IMR-90 (cell line): ENCODE measurements at regions not wholly inside any gene's neighbourhood (a gene's known extent, or its start where the extent isn't known, plus 50 kb on each side); places are given as distances from the start of the nearest gene placed in this dataset.

Experiments used
- ATAC-seq: fragments of 200-7000 bp; cut with Tn5 transposase; 2 replicates; pipeline ENCODE4 v1.9.1; 2020; ENCODE audit warnings: low read depth, mild to moderate bottlenecking, moderate library complexity
- BruUV-seq: library from RNA; stranded (reverse); fragments of 400-500 nt; replicated peaks from 2 replicates; lab custom pipeline; 2021; lab: Mats Ljungman, UMichigan
- CTCF ChIA-PET: fragments of 300-600 bp; formaldehyde crosslinking; extraction: SDS; loops from one replicate; lab custom pipeline; 2021; ENCODE audit warnings: antibody characterized with exemption; lab: Yijun Ruan, JAX
- POLR2A ChIA-PET: fragments of 300-600 bp; sonication (Branson Sonifier 250); formaldehyde crosslinking; loops from one replicate; lab custom pipeline; 2022; ENCODE audit warnings: antibody characterized with exemption; ENCODE audit not compliant: unreplicated experiment; lab: Charles Lee
- DNase-seq: peaks from one replicate; pipeline ENCODE4 v3.0.0; 2013
- H2AFZ ChIP-seq: replicated peaks from 2 replicates; pipeline ENCODE3; 2013; ENCODE audit warnings: low read length, mild to moderate bottlenecking; ENCODE audit not compliant: poor library complexity
- H2AK5ac ChIP-seq: 2 replicates; pipeline ENCODE4 v1.6.1; 2013; ENCODE audit warnings: low read depth, low read length, inconsistent platforms
- H2AK9ac ChIP-seq: replicated peaks from 2 replicates; pipeline ENCODE3; 2013; ENCODE audit warnings: mild to moderate bottlenecking, low read depth, low read length, moderate library complexity; ENCODE audit not compliant: poor library complexity
- H2BK120ac ChIP-seq: 2 replicates; pipeline ENCODE4 v1.6.1; 2013; ENCODE audit warnings: low read depth, low read length, inconsistent platforms
- H2BK15ac ChIP-seq: 3 replicates; pipeline ENCODE4 v1.6.1; 2013; ENCODE audit warnings: low read depth, low read length, inconsistent platforms
- H2BK20ac ChIP-seq: 2 replicates; pipeline ENCODE4 v1.6.1; 2013; ENCODE audit warnings: low read depth, mild to moderate bottlenecking, inconsistent platforms, low read length, moderate library complexity
- H2BK5ac ChIP-seq: 2 replicates; pipeline ENCODE4 v1.6.1; 2013; ENCODE audit warnings: mild to moderate bottlenecking, low read depth, low read length, inconsistent platforms; ENCODE audit not compliant: poor library complexity, severe bottlenecking
- H3K14ac ChIP-seq: replicated peaks from 2 replicates; pipeline ENCODE4 v1.6.1; 2013; ENCODE audit warnings: low read depth, low read length, inconsistent platforms
- H3K18ac ChIP-seq: 2 replicates; pipeline ENCODE4 v1.6.1; 2013; ENCODE audit warnings: low read depth, low read length, control low read depth
- H3K23ac ChIP-seq: 2 replicates; pipeline ENCODE4 v1.6.1; 2013; ENCODE audit warnings: low read depth, low read length, inconsistent platforms
- H3K27ac ChIP-seq: 2 replicates; pipeline ENCODE4 v1.5.1; 2013; ENCODE audit warnings: mild to moderate bottlenecking, control low read depth, low read length; ENCODE audit not compliant: insufficient read depth
- H3K27me3 ChIP-seq: 2 replicates; pipeline ENCODE4 v1.6.1; 2013; ENCODE audit warnings: low read length; ENCODE audit not compliant: control insufficient read depth, insufficient read depth
- H3K36me3 ChIP-seq: 2 replicates; pipeline ENCODE4 v1.6.1; 2013; ENCODE audit warnings: low read length, mixed read lengths; ENCODE audit not compliant: control insufficient read depth, insufficient read depth
- H3K4ac ChIP-seq: 2 replicates; pipeline ENCODE4 v1.6.1; 2013; ENCODE audit warnings: low read depth, low read length, inconsistent platforms
- H3K4me1 ChIP-seq: 2 replicates; pipeline ENCODE4 v1.6.1; 2013; ENCODE audit warnings: low read length, mixed read lengths; ENCODE audit not compliant: control insufficient read depth, insufficient read depth
- H3K4me2 ChIP-seq: 2 replicates; pipeline ENCODE4 v1.6.1; 2013; ENCODE audit warnings: low read depth, mild to moderate bottlenecking, control low read depth, low read length, moderate library complexity
- H3K4me3 ChIP-seq: 2 replicates; pipeline ENCODE4 v1.5.1; 2013; ENCODE audit warnings: low read depth, mild to moderate bottlenecking, control low read depth, low read length, moderate library complexity; ENCODE audit not compliant: insufficient read depth
- H3K56ac ChIP-seq: 2 replicates; pipeline ENCODE4 v1.6.1; 2013; ENCODE audit warnings: low read length, inconsistent platforms; ENCODE audit not compliant: insufficient read depth; ENCODE audit errors: extremely low read depth
- H3K79me1 ChIP-seq, 2 experiments: 2 replicates each; pipeline ENCODE4 v1.6.1; 2013; ENCODE audit warnings: low read length in 2 of 2, inconsistent platforms in 1 of 2, low read depth in 1 of 2
- H3K9ac ChIP-seq: 2 replicates; pipeline ENCODE4 v1.6.1; 2013; ENCODE audit warnings: low read depth, low read length, control low read depth
- H3K9me1 ChIP-seq: 2 replicates; pipeline ENCODE4 v1.6.1; 2013; ENCODE audit warnings: low read length, inconsistent platforms; ENCODE audit not compliant: insufficient read depth
- H3K9me3 ChIP-seq: 2 replicates; pipeline ENCODE4 v1.6.1; 2013; ENCODE audit warnings: low read length; ENCODE audit not compliant: control insufficient read depth, insufficient read depth
- H4K20me1 ChIP-seq: 2 replicates; pipeline ENCODE4 v1.6.1; 2013; ENCODE audit warnings: low read length, inconsistent platforms; ENCODE audit not compliant: insufficient read depth
- H4K5ac ChIP-seq: 2 replicates; pipeline ENCODE4 v1.6.1; 2013; ENCODE audit warnings: mild to moderate bottlenecking, low read depth, low read length, control low read depth
- H4K8ac ChIP-seq, 2 experiments: 2 replicates each; pipeline ENCODE4 v1.6.1; 2013; ENCODE audit warnings: low read depth in 2 of 2, low read length in 2 of 2, control low read depth in 1 of 2, inconsistent platforms in 1 of 2
- H4K91ac ChIP-seq: 2 replicates; pipeline ENCODE4 v1.6.1; 2013; ENCODE audit warnings: low read depth, low read length, inconsistent platforms; ENCODE audit not compliant: insufficient read depth
- BHLHE40 ChIP-seq: fragments of 150-350 bp; IDR thresholded peaks from 2 replicates; pipeline ENCODE4 v1.6.1; 2016; ENCODE audit warnings: mild to moderate bottlenecking, low read depth, low read length
- CHD1 ChIP-seq: IDR thresholded peaks from 2 replicates; pipeline ENCODE4 v1.6.1; 2012; ENCODE audit warnings: low read depth, low read length, improper control_type of control experiment
- FOS ChIP-seq: fragments of 150-350 bp; IDR thresholded peaks from 2 replicates; pipeline ENCODE4 v1.6.1; 2016; ENCODE audit warnings: low read depth, low read length
- RAD21 ChIP-seq: IDR thresholded peaks from 2 replicates; pipeline ENCODE4 v1.6.1; 2012; ENCODE audit warnings: low read length, improper control_type of control experiment
- RFX5 ChIP-seq: IDR thresholded peaks from 2 replicates; pipeline ENCODE4 v1.8.0; 2012; ENCODE audit warnings: low read depth, mild to moderate bottlenecking, low read length, moderate library complexity
- dilution Hi-C: fragments of 300-500 bp; cut with HindIII; formaldehyde crosslinking; loops from one replicate; pipeline ENCODE4 v1.14.3; 2018; ENCODE audit warnings: low sequenced_read_pairs; ENCODE audit not compliant: unreplicated experiment
- in situ Hi-C: fragments of 300-500 bp; cut with MboI; formaldehyde crosslinking; loops from 3 replicates; pipeline ENCODE4 v1.14.3; 2019; ENCODE audit warnings: low sequenced_read_pairs, inconsistent platforms, mixed read lengths
- intact Hi-C: fragments of 100-400 bp; cut with micrococcal nuclease; formaldehyde crosslinking; loops from 2 replicates; pipeline ENCODE4 v1.10.0; 2022
- TF ChIP-seq, protein P1 (sequence below): fragments of 150-350 bp; IDR thresholded peaks from 2 replicates; pipeline ENCODE4 v1.6.1; 2016; ENCODE audit warnings: low read depth, mild to moderate bottlenecking, low read length, moderate library complexity, borderline replicate concordance

- H2BK15ac ChIP-seq: no peak overlapping the region
- ChIA-PET POLR2A (no interaction called here), CTCF (interaction anchor here (0.5 kb wide), 1 partner anchor 111 kb away, joined by 6 read pairs; no protein-coding TSS in a partner anchor)
- no peak overlapping the region for H3K56ac ChIP-seq
- no peak overlapping the region for H2BK120ac ChIP-seq
- no peak overlapping the region for H2BK5ac ChIP-seq
- dilution Hi-C loops (no loop called here), in situ Hi-C loops (no loop called here), intact Hi-C loops (no loop called here)
- ATAC-seq: no peak
- H3K79me1 ChIP-seq: no peaks in the 10 kb centered on the region
- no peak overlapping the region for H3K4me2 ChIP-seq
- H3K23ac ChIP-seq: no peak overlapping the region
- no peak overlapping the region for H2BK20ac ChIP-seq
- H2AK5ac ChIP-seq: no peak overlapping the region
- no peaks in the 10 kb centered on the region for H4K20me1 ChIP-seq
- no peak overlapping the region for H4K91ac ChIP-seq
- no peaks in the 10 kb centered on the region for H3K36me3 ChIP-seq
- TF ChIP-seq FOS: no peak
- TF ChIP-seq RFX5: no peak
- no peak for TF ChIP-seq BHLHE40
- TF ChIP-seq, protein P1, sequence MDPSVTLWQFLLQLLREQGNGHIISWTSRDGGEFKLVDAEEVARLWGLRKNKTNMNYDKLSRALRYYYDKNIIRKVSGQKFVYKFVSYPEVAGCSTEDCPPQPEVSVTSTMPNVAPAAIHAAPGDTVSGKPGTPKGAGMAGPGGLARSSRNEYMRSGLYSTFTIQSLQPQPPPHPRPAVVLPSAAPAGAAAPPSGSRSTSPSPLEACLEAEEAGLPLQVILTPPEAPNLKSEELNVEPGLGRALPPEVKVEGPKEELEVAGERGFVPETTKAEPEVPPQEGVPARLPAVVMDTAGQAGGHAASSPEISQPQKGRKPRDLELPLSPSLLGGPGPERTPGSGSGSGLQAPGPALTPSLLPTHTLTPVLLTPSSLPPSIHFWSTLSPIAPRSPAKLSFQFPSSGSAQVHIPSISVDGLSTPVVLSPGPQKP: no peak
- no peak for TF ChIP-seq RAD21
- TF ChIP-seq CHD1: no peak
- no peak overlapping the region for H4K8ac ChIP-seq
- H4K5ac ChIP-seq: no peak overlapping the region
- no peak overlapping the region for H3K4ac ChIP-seq
- BruUV-seq: no TSS peak
- H3K18ac ChIP-seq: no peak overlapping the region
- H3K4me3 ChIP-seq: no peak overlapping the region
- H3K27ac ChIP-seq: no peak overlapping the region
- no peak overlapping the region for H2AFZ ChIP-seq
- H3K4me1 ChIP-seq: no peaks in the 10 kb centered on the region
- no peaks in the 10 kb centered on the region for H3K27me3 ChIP-seq
- no peaks in the 10 kb centered on the region; the same call in none of the 2 replicates for H3K9me3 ChIP-seq
- no peak overlapping the region for H3K14ac ChIP-seq
- no peaks in the 10 kb centered on the region for H3K9me1 ChIP-seq
- no peak overlapping the region for H2AK9ac ChIP-seq
- DNase-seq: no peak
- no peak overlapping the region for H3K9ac ChIP-seq
Measured at GRCh38 chr3:5618170-5618569, 430.7 kb downstream of the EDEM1 start.
